ENCODE measurements at regions not wholly inside any gene's neighbourhood (a gene's known extent, or its start where the extent isn't known, plus 50 kb on each side); places are given as distances from the start of the nearest gene placed in this dataset.

DNA sequence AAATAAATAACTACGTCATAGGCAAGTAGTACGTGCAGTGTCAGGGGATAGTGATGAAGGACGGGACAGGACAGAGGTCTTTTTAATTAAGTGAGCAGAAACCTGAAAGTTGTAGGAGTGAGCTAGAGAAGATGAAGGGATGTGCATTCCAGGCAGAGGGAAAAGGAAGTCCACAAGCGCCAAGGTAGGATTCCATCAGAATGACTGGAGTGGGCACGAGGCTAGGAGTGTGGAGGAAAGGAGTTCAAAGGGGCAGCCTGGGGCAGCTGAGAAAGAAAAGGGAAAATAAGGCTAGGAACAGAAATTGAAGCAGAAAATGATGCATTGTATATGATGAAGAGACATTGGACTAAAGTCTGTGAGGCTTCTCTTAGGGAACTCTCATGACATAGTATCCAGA lies 192.2 kb upstream of the TLL1 start:
- H3K4me3 ChIP-seq (ENCODE audit: control insufficient read depth in 1 of 7, extremely low read depth in 1 of 7, insufficient read depth in 4 of 7, low read depth in 2 of 7, low read length in 6 of 7): no peak overlapping the region
- ChIA-PET CTCF (no interaction called here), POLR2A (no interaction called here)
- no peaks in the 10 kb centered on the region for H3K4me1 ChIP-seq (ENCODE audit: control extremely low read depth in 1 of 4, control insufficient read depth in 4 of 4, insufficient read depth in 4 of 4, low read length in 3 of 4)
- 99% methylated on average over 5 of the region's 5 CpGs for WGBS (ENCODE audit: insufficient coverage)
- no peak for DNase-seq
- no peaks in the 10 kb centered on the region for H3K36me3 ChIP-seq (ENCODE audit: control insufficient read depth in 4 of 4, insufficient read depth in 4 of 4, low read length in 3 of 4)
- H3K27ac ChIP-seq (ENCODE audit: insufficient read depth in 1 of 2, low read depth in 1 of 2, low read length in 2 of 2, poor library complexity in 1 of 2, severe bottlenecking in 2 of 2): no peak overlapping the region
- no peaks in the 10 kb centered on the region for H3K9me3 ChIP-seq (ENCODE audit: control extremely low read depth in 1 of 5, control insufficient read depth in 4 of 5, insufficient read depth in 2 of 5, low read depth in 1 of 5, low read length in 4 of 5)
- H3K27me3 ChIP-seq (replicated peaks in 2 of 5; ENCODE audit: control insufficient read depth in 4 of 5, insufficient read depth in 5 of 5, low read length in 4 of 5): no peaks in the 10 kb centered on the region

- ChIA-PET CTCF (no interaction called here), POLR2A (interaction anchor here (0.5 kb wide), 1 partner anchor 124 kb away, joined by 3 read pairs; no protein-coding TSS in a partner anchor)
- no peak for DNase-seq
- Histone ChIP-seq H3K27me3 (replicated peaks in 2 of 5; ENCODE audit: control insufficient read depth in 4 of 5, insufficient read depth in 5 of 5, low read length in 4 of 5) (no peaks in the 10 kb centered on the region), H3K27ac (ENCODE audit: insufficient read depth in 1 of 2, low read depth in 1 of 2, low read length in 2 of 2, poor library complexity in 1 of 2, severe bottlenecking in 2 of 2) (no peak overlapping the region), H3K4me1 (ENCODE audit: control extremely low read depth in 1 of 4, control insufficient read depth in 4 of 4, insufficient read depth in 4 of 4, low read length in 3 of 4) (peaks cover 0 to under 1% (median 0%) of the 10 kb centered on the region in 4 experiments), H3K36me3 (ENCODE audit: control insufficient read depth in 4 of 4, insufficient read depth in 4 of 4, low read length in 3 of 4) (no peaks in the 10 kb centered on the region), H3K4me3 (ENCODE audit: control insufficient read depth in 1 of 7, extremely low read depth in 1 of 7, insufficient read depth in 4 of 7, low read depth in 2 of 7, low read length in 6 of 7) (no peak overlapping the region), H3K9me3 (ENCODE audit: control extremely low read depth in 1 of 5, control insufficient read depth in 4 of 5, insufficient read depth in 2 of 5, low read depth in 1 of 5, low read length in 4 of 5) (no peaks in the 10 kb centered on the region)
- WGBS (ENCODE audit: insufficient coverage): no CpG with 5 or more reads among the region's 1 CpG
Observed at GRCh38 chr4:165682611-165683010, 190.4 kb upstream of the TLL1 start.

- WGBS (ENCODE audit: insufficient coverage): 100% methylated on average over 3 of the region's 7 CpGs
- no peaks in the 10 kb centered on the region for H3K27me3 ChIP-seq (replicated peaks in 2 of 5; ENCODE audit: control insufficient read depth in 4 of 5, insufficient read depth in 5 of 5, low read length in 4 of 5)
Observed at GRCh38 chr4:165684177-165684805, 188.7 kb upstream of the TLL1 start.

GRCh38 chr4:165686756-165687155 lies 186.3 kb upstream of the TLL1 start:
- Histone ChIP-seq H3K27ac (ENCODE audit: insufficient read depth in 1 of 2, low read depth in 1 of 2, low read length in 2 of 2, poor library complexity in 1 of 2, severe bottlenecking in 2 of 2) (no peak overlapping the region), H3K4me1 (ENCODE audit: control extremely low read depth in 1 of 4, control insufficient read depth in 4 of 4, insufficient read depth in 4 of 4, low read length in 3 of 4) (peaks cover 0 to 5% (median 0%) of the 10 kb centered on the region in 4 experiments), H3K27me3 (replicated peaks in 2 of 5; ENCODE audit: control insufficient read depth in 4 of 5, insufficient read depth in 5 of 5, low read length in 4 of 5) (no peaks in the 10 kb centered on the region), H3K36me3 (ENCODE audit: control insufficient read depth in 4 of 4, insufficient read depth in 4 of 4, low read length in 3 of 4) (no peaks in the 10 kb centered on the region), H3K4me3 (ENCODE audit: control insufficient read depth in 1 of 7, extremely low read depth in 1 of 7, insufficient read depth in 4 of 7, low read depth in 2 of 7, low read length in 6 of 7) (no peak overlapping the region), H3K9me3 (ENCODE audit: control extremely low read depth in 1 of 5, control insufficient read depth in 4 of 5, insufficient read depth in 2 of 5, low read depth in 1 of 5, low read length in 4 of 5) (no peaks in the 10 kb centered on the region)
- no peak for DNase-seq
- ChIA-PET CTCF (no interaction called here), POLR2A (no interaction called here)
- no CpG with 5 or more reads among the region's 3 CpGs for WGBS (ENCODE audit: insufficient coverage)

More at GRCh38 chr4:165684177-165684805, 188.7 kb upstream of the TLL1 start:
- H3K27ac ChIP-seq (ENCODE audit: insufficient read depth in 1 of 2, low read depth in 1 of 2, low read length in 2 of 2, poor library complexity in 1 of 2, severe bottlenecking in 2 of 2): no peak overlapping the region
- no peaks in the 10 kb centered on the region for H3K36me3 ChIP-seq (ENCODE audit: control insufficient read depth in 4 of 4, insufficient read depth in 4 of 4, low read length in 3 of 4)
- H3K4me1 ChIP-seq (ENCODE audit: control extremely low read depth in 1 of 4, control insufficient read depth in 4 of 4, insufficient read depth in 4 of 4, low read length in 3 of 4): peaks cover 0 to 5% (median 0%) of the 10 kb centered on the region in 4 experiments
- ChIA-PET CTCF (no interaction called here), POLR2A (no interaction called here)
- no peak for DNase-seq
- no peaks in the 10 kb centered on the region for H3K9me3 ChIP-seq (ENCODE audit: control extremely low read depth in 1 of 5, control insufficient read depth in 4 of 5, insufficient read depth in 2 of 5, low read depth in 1 of 5, low read length in 4 of 5)
- H3K4me3 ChIP-seq (ENCODE audit: control insufficient read depth in 1 of 7, extremely low read depth in 1 of 7, insufficient read depth in 4 of 7, low read depth in 2 of 7, low read length in 6 of 7): no peak overlapping the region

- WGBS (ENCODE audit: insufficient coverage): 100% methylated on average over 1 of the region's 3 CpGs
- POLR2A ChIA-PET: no interaction called here
- H3K9me3 ChIP-seq (ENCODE audit: control extremely low read depth in 1 of 5, control insufficient read depth in 4 of 5, insufficient read depth in 2 of 5, low read depth in 1 of 5, low read length in 4 of 5): no peaks in the 10 kb centered on the region
- no peak overlapping the region for H3K27ac ChIP-seq (ENCODE audit: insufficient read depth in 1 of 2, low read depth in 1 of 2, low read length in 2 of 2, poor library complexity in 1 of 2, severe bottlenecking in 2 of 2)
- CTCF ChIA-PET: interaction anchor here (0.5 kb wide), 1 partner anchor 38 kb away, joined by 3 read pairs; no protein-coding TSS in a partner anchor
- no peak for DNase-seq
- no peaks in the 10 kb centered on the region for H3K36me3 ChIP-seq (ENCODE audit: control insufficient read depth in 4 of 4, insufficient read depth in 4 of 4, low read length in 3 of 4)
- no peak overlapping the region for H3K4me3 ChIP-seq (ENCODE audit: control insufficient read depth in 1 of 7, extremely low read depth in 1 of 7, insufficient read depth in 4 of 7, low read depth in 2 of 7, low read length in 6 of 7)
- no peaks in the 10 kb centered on the region for H3K27me3 ChIP-seq (replicated peaks in 2 of 5; ENCODE audit: control insufficient read depth in 4 of 5, insufficient read depth in 5 of 5, low read length in 4 of 5)
- peaks cover 0 to 5% (median 0%) of the 10 kb centered on the region in 4 experiments for H3K4me1 ChIP-seq (ENCODE audit: control extremely low read depth in 1 of 4, control insufficient read depth in 4 of 4, insufficient read depth in 4 of 4, low read length in 3 of 4)
Observed at GRCh38 chr4:165689159-165689558, 183.9 kb upstream of the TLL1 start.

DNA sequence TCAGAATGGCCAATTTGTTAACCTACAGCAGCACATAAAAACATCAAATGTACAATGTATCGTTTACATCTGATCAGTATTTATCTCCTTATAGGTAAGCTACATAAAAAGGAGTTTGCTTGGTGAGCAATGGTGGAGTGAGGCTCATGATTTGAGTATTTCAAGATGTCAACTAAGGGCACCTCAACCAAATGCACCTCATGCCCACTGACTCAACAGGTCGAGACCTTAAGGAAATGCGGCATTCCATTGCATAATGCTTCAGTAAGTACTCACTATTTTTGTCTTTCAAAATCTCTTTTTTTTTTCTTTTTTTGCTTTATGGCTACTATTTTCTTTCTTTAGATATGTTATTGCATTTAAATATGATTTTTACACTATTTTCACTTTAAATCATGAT lies 181.0 kb upstream of the TLL1 start:
- ChIA-PET CTCF (no interaction called here), POLR2A (no interaction called here)
- H3K9me3 ChIP-seq (ENCODE audit: control extremely low read depth in 1 of 5, control insufficient read depth in 4 of 5, insufficient read depth in 2 of 5, low read depth in 1 of 5, low read length in 4 of 5): no peaks in the 10 kb centered on the region
- WGBS (ENCODE audit: insufficient coverage): 100% methylated on average over 2 of the region's 3 CpGs
- peaks cover 0 to 5% (median 0%) of the 10 kb centered on the region in 4 experiments for H3K4me1 ChIP-seq (ENCODE audit: control extremely low read depth in 1 of 4, control insufficient read depth in 4 of 4, insufficient read depth in 4 of 4, low read length in 3 of 4)
- H3K36me3 ChIP-seq (ENCODE audit: control insufficient read depth in 4 of 4, insufficient read depth in 4 of 4, low read length in 3 of 4): no peaks in the 10 kb centered on the region
- H3K27me3 ChIP-seq (replicated peaks in 2 of 5; ENCODE audit: control insufficient read depth in 4 of 5, insufficient read depth in 5 of 5, low read length in 4 of 5): no peaks in the 10 kb centered on the region
- DNase-seq: no peak
- no peak overlapping the region for H3K27ac ChIP-seq (ENCODE audit: insufficient read depth in 1 of 2, low read depth in 1 of 2, low read length in 2 of 2, poor library complexity in 1 of 2, severe bottlenecking in 2 of 2)
- no peak overlapping the region for H3K4me3 ChIP-seq (ENCODE audit: control insufficient read depth in 1 of 7, extremely low read depth in 1 of 7, insufficient read depth in 4 of 7, low read depth in 2 of 7, low read length in 6 of 7)

DNA sequence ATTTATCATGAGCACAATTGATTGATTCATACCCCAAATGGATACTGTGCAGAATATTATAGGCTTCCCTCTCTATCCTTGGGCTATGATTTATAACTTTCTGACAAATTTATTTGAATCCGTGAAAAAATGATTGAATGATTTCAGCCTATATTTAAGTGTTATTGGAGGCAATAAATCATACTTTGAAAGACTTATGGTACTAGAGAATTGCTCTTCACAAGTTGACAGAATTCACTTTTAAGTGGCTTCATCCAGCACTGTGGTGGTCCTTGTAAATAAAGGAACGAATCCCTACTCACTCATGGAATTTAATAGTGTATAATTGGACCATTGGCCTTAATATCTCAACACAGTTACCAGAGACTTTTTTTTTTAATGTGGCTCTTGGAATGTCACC lies 174.8 kb upstream of the TLL1 start:
- H3K27me3 ChIP-seq (replicated peaks in 2 of 5; ENCODE audit: control insufficient read depth in 4 of 5, insufficient read depth in 5 of 5, low read length in 4 of 5): no peaks in the 10 kb centered on the region
- H3K27ac ChIP-seq (ENCODE audit: insufficient read depth in 1 of 2, low read depth in 1 of 2, low read length in 2 of 2, poor library complexity in 1 of 2, severe bottlenecking in 2 of 2): no peak overlapping the region
- CTCF ChIA-PET: no interaction called here
- DNase-seq: no peak
- no peaks in the 10 kb centered on the region for H3K36me3 ChIP-seq (ENCODE audit: control insufficient read depth in 4 of 4, insufficient read depth in 4 of 4, low read length in 3 of 4)
- POLR2A ChIA-PET: no interaction called here
- H3K4me1 ChIP-seq (ENCODE audit: control extremely low read depth in 1 of 4, control insufficient read depth in 4 of 4, insufficient read depth in 4 of 4, low read length in 3 of 4): no peaks in the 10 kb centered on the region
- no CpG with 5 or more reads among the region's 2 CpGs for WGBS (ENCODE audit: insufficient coverage)
- H3K9me3 ChIP-seq (ENCODE audit: control extremely low read depth in 1 of 5, control insufficient read depth in 4 of 5, insufficient read depth in 2 of 5, low read depth in 1 of 5, low read length in 4 of 5): no peaks in the 10 kb centered on the region
- H3K4me3 ChIP-seq (ENCODE audit: control insufficient read depth in 1 of 7, extremely low read depth in 1 of 7, insufficient read depth in 4 of 7, low read depth in 2 of 7, low read length in 6 of 7): no peak overlapping the region
